Dermis blood vessel endothelial cell (primary cell): ENCODE measurements at regions not wholly inside any gene's neighbourhood (a gene's known extent, or its start where the extent isn't known, plus 50 kb on each side); places are given as distances from the start of the nearest gene placed in this dataset.

Source experiments
- DNase-seq: peaks from one replicate; pipeline ENCODE4 v3.0.0; 2010

DNA sequence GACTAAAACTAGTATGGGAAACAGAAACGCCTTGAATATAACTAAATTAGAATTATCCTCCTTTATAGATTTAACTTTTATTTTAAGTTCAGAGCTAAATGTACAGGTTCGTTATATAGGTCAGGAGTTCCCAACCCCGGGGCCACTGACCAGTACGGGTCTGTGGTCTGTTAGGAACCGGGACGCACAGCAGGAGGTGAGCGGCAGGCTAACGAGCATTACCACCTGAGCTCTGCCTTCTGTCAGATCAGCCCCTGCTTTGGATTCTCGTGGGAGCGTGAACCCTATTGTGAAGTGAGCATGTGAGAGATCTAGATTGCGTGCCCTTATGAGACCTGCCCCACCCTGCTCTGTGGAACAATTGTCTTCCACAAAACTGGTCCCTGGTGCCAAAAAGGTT is 51.0 kb downstream of the FAT4 start:
- no peak for DNase-seq

- peak; percentile 66 for DNase-seq
These were observed 53.4 kb downstream of the FAT4 start for GRCh38 chr4:125368146-125368545.

- DNase-seq = peak; percentile 51
These were observed 53.9 kb downstream of the FAT4 start for GRCh38 chr4:125368671-125369081.

GRCh38 chr4:125369098-125369497 is 54.3 kb downstream of the FAT4 start:
- DNase-seq = no peak

GRCh38 chr4:125370478-125370877 is 55.7 kb downstream of the FAT4 start:
- no peak for DNase-seq

DNA sequence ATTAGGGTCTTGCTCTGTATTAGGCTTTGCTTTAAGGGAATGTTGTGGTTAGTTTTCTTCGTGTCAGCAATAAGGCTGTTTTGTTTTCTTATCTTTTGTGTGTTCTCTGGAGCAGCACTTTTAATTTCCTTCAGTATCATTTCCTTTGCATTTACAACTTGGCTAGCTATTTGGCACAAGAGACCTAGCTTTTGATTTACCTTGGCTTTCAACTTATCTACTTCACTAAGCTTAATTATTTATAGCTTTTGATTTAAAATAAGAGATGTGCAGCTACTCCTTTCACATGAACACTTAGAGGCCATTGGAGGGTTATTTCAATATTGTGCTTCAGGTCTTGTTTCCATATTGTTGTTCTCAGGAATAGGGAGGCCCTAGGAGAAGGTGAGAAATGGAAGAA is 68.2 kb downstream of the FAT4 start:
- DNase-seq = peak; percentile 39

GRCh38 chr4:125387770-125388169 is 73.0 kb downstream of the FAT4 start:
- no peak for DNase-seq

- peak; percentile 82 for DNase-seq
These were observed 73.9 kb downstream of the FAT4 start for GRCh38 chr4:125388613-125389012.

DNA sequence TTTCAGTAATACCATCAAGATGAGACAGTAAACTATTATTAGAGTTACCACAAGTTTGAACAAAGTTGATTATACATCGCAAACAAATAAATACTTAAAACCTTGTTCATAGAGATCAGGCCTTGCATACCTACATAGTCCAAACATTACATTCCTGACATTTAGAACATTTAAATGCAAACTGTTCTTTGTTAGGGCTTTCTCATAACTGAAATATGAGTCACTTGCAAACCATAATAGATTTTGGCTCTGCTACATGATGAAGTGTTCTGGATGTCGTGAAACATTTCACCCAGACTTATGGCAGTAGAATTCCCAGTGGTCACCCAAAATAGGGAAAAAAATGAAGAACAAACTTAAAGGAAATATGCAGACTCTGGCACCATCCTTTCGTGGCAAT is 75.0 kb downstream of the FAT4 start:
- DNase-seq = peak; percentile 84

- DNase-seq = peak; percentile 88
These were observed 75.4 kb downstream of the FAT4 start for GRCh38 chr4:125390126-125390525.

DNA sequence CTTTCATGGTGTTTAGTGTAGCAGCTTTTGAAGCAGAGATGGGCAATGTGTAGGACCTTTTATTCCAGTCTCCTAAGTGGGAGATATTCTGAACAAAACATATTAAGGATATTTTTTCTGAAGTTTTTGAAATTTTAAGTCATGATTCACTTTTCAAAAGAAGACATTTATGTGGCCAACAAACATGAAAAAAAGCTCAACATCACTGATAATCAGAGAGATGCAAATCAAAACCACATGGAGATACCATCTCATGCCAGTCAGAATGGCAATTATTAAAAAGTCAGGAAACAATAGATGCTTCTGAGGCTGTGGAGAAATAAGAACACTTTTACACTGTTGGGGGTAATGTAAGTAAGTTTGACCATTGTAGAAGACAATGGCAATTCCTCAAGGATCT is 76.0 kb downstream of the FAT4 start:
- no peak for DNase-seq

DNA sequence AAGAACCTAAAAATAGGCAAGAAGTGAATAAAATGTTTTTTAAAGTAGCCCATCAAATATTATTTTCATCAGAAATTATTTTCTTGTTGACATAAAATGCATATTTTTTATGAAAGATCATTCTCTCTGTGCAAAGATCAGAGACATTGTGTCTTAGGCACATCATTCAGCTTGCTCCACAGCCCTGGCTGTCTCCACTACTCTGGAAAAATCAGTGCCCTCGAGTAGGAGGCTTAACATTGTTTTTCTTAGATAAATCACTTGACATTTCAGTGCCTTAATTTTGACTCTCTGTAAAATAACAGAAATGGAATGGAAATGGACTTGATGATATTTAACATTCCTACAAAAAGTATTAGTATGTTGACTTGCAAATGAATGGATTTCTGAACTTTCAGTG is 77.9 kb downstream of the FAT4 start:
- no peak for DNase-seq

DNA sequence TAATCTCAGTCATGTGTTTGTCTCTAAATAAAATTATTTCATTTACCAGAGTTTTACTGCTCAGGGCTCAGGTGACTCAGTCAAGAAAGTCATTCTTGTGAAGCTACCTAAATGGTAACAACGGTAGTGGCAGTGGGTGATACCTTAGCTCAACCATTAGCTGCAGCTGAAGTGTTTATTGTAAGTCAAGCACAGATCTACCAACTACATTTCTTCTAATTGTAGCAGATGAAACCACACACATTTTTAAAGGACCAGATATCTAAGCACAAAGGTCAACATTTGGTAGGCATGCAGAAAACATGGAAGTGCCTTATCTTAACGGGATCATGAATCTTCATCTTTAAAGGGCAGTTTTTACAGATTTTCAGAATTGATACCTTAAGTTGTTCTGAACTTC is 79.1 kb downstream of the FAT4 start:
- DNase-seq = no peak

DNA sequence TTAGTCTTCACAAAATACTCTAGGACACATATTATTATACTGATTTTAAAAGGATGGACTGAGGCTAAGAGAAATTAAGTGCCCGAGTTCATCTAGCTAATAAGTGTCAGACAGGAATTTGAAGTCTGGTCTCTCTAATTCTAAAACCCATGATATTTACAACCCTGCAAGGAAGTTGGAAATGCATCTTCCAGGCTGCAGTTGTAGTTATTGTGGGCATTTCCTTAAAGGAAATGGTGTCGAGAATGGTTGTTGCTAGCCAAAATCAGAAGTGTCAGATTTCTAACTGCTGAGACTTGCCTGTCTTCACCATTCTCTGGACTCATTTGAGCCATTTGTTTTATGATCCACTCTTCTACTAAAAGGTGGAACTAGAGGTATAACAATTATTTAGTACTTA is 82.5 kb downstream of the FAT4 start:
- peak; percentile 72 for DNase-seq

DNA sequence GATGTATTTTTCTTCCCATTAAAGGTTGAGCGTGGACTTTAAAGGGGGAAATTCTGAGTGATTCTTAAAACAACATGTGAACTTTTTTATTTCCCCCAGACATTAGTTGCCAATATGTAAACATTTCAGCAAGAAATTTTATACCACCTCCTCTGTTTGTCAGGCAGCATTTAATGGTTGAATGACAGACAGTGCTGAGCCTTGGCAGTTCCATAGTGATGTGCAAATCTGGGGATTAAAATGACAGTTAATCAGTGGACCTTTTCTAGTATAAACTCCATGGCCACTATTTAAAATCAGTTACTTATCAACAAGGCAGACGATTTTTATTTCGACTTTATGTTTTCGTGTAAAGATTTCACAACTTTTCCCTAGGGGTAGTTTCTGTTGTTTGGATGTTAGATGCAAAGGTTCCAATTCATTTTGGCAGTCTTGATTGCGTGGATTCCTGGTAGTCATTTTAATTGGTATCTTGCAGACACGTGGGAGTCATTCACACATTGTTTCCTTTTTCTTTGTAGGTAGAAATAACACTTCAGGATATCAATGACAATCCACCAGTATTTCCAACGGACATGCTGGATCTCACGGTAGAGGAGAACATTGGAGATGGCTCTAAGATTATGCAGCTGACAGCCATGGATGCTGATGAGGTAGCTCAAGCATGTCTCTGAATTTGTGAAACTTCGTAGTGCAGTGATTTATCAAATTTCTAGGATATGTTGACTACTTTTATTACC is 83.7 kb downstream of the FAT4 start:
- DNase-seq = no peak

DNA sequence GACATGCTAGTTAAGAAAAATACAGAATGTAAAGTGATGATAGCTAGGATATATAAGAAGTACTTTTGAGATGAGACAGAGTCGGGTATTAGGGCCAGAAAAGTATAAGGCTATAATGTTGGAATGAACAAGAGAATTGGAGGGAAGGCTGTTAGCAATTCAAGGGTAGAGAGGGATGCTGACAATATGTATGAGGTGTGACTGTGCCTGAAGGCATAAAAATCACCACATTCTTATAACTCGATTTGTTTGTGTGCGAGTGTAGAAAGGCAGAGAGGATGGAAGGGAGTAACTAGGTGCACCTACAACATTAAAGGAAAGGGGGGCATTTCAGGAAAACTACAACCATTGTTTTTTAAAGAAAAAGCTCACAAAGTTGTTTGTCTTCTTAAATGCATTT is 86.0 kb downstream of the FAT4 start:
- no peak for DNase-seq

DNA sequence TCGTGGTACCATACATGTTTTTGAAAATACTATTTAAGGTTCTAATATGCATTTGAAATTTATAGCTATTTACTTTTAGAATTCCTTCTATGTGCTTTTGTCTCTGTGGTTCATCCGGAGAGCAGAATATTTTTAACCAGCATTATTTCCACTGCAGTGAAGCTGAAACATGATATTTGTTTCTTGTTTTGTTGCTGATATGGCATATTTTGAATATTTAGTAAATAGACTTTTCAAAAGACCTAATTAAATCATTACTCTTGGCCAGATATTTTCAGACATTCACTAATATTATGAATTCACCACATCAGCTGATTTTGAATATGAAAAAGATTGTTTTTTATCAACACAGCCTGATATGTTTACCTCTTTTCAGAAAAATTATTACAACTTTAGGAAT is 87.0 kb downstream of the FAT4 start:
- no peak for DNase-seq

GRCh38 chr4:125420526-125420925 is 105.8 kb downstream of the FAT4 start:
- DNase-seq = no peak

DNA sequence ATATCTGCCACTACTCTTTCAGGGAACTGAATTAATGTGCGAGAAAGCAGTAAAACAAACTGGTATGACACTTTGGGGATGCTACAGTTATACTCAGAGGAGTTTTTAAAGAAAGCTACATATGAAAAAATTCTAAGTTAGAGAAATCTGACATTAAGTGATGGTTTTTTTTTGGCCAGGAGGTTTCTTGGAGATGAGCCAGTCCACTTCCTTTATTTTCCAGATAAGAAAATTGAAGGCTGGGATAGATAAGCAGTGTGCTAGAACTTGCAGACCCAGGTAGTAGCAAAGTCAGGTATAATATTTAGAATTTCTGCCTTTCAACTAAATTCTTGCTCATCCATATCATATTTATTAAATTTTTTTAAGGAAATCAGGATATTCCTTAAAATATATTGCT is 106.8 kb downstream of the FAT4 start:
- DNase-seq = peak; percentile 56

DNA sequence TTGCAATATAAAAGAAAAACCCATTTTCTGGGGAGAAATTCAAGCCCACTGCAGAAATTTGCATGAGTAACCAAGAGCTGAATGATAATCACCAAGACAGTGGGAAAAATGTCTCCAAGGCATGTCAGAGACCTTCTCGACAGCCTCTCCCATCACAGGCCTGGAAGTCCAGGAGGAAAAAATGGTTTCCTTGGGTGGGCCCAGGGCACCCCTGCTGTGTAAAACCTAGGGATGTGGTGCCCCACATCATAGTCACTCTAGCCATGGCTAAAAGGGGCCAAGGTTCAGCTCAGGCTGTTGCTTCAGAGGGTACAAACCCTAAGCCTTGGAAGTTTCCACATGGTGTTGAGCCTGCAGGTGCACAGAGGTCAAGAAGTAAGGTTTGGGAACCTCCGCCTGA is 108.4 kb downstream of the FAT4 start:
- no peak for DNase-seq

DNA sequence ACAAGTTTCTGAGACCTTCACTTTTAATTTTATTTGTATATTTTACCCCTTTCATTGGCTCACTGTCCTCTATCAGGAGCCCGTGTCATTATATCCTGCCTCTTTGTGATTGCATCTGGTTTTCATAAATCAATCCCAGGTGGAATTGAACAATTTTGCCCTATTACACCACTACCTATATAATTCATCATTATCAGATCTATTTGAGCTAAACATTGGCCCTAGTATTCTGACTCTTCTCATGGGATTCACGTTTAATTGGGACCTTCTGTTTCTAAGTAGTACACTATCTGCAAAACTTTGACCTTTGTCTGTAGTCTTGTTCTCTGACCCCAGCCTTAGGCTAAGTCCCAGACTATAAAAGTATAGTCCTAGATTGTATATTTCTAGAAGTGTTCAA is 114.1 kb downstream of the FAT4 start:
- no peak for DNase-seq

- no peak for DNase-seq
These were observed 115.3 kb downstream of the FAT4 start for GRCh38 chr4:125430086-125430485.

DNA sequence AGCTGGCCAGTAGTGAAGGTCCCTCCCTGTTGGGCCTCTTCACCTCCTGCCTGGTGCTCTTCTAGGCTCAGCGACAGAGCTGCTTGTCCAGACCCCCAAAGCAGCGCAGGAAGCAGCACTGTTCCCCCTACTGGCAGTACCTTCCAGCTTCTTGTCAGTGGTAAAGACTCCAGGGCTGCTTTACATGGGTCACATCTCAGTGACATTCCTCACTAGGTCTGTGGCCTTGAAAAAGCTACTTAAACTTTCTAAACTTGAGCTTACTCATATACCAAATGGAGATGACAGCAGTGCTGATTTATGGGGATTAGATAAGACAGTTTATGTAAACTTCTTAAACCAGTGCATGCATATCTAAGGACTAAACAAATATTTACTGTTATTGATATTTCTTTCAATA is 117.3 kb downstream of the FAT4 start:
- peak; percentile 17 for DNase-seq

DNA sequence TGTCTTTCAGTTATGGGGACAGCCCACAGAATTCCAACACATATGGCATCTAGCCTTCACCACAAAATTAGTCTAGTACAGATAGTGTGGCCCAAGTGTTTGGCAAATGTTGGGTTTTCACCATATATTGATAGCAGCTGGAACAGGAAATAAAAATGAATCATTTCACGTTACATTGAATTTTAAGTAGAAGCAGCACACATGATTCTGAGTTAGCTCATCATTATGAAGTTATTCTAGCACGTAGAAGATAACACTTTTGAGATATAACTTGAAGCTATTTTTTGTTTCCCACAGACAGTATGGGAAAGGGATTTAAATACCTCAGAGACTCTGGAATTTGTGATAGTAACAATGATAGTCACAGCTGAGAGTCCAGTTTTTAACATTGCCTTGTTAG is 118.7 kb downstream of the FAT4 start:
- DNase-seq = peak; percentile 34

- DNase-seq = no peak
These were observed 119.4 kb downstream of the FAT4 start for GRCh38 chr4:125434136-125434535.
